ENCODE measurements at regions not wholly inside any gene's neighbourhood (a gene's known extent, or its start where the extent isn't known, plus 50 kb on each side); places are given as distances from the start of the nearest gene placed in this dataset.

- no peaks in the 10 kb centered on the region for H3K9me3 ChIP-seq (ENCODE audit: control insufficient read depth, low read depth, low read length)
- H3K27me3 ChIP-seq (ENCODE audit: control insufficient read depth, insufficient read depth, low read length), result no peaks in the 10 kb centered on the region
- H3K27ac ChIP-seq (ENCODE audit: low read length), result no peak overlapping the region
- no peak overlapping the region for H3K9ac ChIP-seq (ENCODE audit: low read length)
- H3K4me3 ChIP-seq (ENCODE audit: low read length), result no peak overlapping the region
- H3K4me1 ChIP-seq (ENCODE audit: control insufficient read depth, low read depth, low read length), result no peaks in the 10 kb centered on the region
- no peaks in the 10 kb centered on the region for H3K36me3 ChIP-seq (ENCODE audit: control insufficient read depth, low read depth, low read length)
Observed at GRCh38 chr18:32542221-32542798, 71.6 kb upstream of the GAREM1 start.

GRCh38 chr18:32530947-32531651, 60.4 kb upstream of the GAREM1 start:
- Histone ChIP-seq H3K27ac (ENCODE audit: low read length) (no peak overlapping the region), H3K9me3 (ENCODE audit: control insufficient read depth, low read depth, low read length) (no peaks in the 10 kb centered on the region), H3K36me3 (ENCODE audit: control insufficient read depth, low read depth, low read length) (no peaks in the 10 kb centered on the region), H3K27me3 (ENCODE audit: control insufficient read depth, insufficient read depth, low read length) (no peaks in the 10 kb centered on the region), H3K4me1 (ENCODE audit: control insufficient read depth, low read depth, low read length) (no peaks in the 10 kb centered on the region), H3K9ac (ENCODE audit: low read length) (no peak overlapping the region), H3K4me3 (ENCODE audit: low read length) (no peak overlapping the region)

GRCh38 chr18:32529722-32530420, 59.2 kb upstream of the GAREM1 start:
- Histone ChIP-seq H3K9me3 (ENCODE audit: control insufficient read depth, low read depth, low read length) (no peaks in the 10 kb centered on the region), H3K9ac (ENCODE audit: low read length) (no peak overlapping the region), H3K4me1 (ENCODE audit: control insufficient read depth, low read depth, low read length) (no peaks in the 10 kb centered on the region), H3K4me3 (ENCODE audit: low read length) (no peak overlapping the region), H3K27ac (ENCODE audit: low read length) (no peak overlapping the region), H3K36me3 (ENCODE audit: control insufficient read depth, low read depth, low read length) (no peaks in the 10 kb centered on the region), H3K27me3 (ENCODE audit: control insufficient read depth, insufficient read depth, low read length) (no peaks in the 10 kb centered on the region)

GRCh38 chr18:32520771-32521170, 50.1 kb upstream of the GAREM1 start:
- Histone ChIP-seq H3K36me3 (ENCODE audit: control insufficient read depth, low read depth, low read length) (no peaks in the 10 kb centered on the region), H3K4me1 (ENCODE audit: control insufficient read depth, low read depth, low read length) (no peaks in the 10 kb centered on the region), H3K4me3 (ENCODE audit: low read length) (no peak overlapping the region), H3K9ac (ENCODE audit: low read length) (no peak overlapping the region), H3K27me3 (ENCODE audit: control insufficient read depth, insufficient read depth, low read length) (no peaks in the 10 kb centered on the region), H3K27ac (ENCODE audit: low read length) (no peak overlapping the region), H3K9me3 (ENCODE audit: control insufficient read depth, low read depth, low read length) (no peaks in the 10 kb centered on the region)
